Uterus (tissue), 3 donors: ENCODE measurements at regions not wholly inside any gene's neighbourhood (a gene's known extent, or its start where the extent isn't known, plus 50 kb on each side); places are given as distances from the start of the nearest gene placed in this dataset.

Experiments
- DNase-seq, 2 donors: peaks; one replicate each; pipeline ENCODE4 v3.0.0-alpha.2; 2019 to 2020
- H3K27ac ChIP-seq, 2 donors: fragments of 200-600 bp; sonication (generic); 1 replicate in 1 of 2; 2 replicates in 1 of 2; pipeline ENCODE4 v1.5.1; 2016 to 2018
- H3K27me3 ChIP-seq, 2 donors: fragments of 200-600 bp; sonication (generic); one replicate each; pipeline ENCODE4 v1.5.1; 2018 to 2019; ENCODE audit warnings: control low read depth in 1 of 2
- H3K36me3 ChIP-seq, 2 donors: fragments of 200-600 bp; sonication (generic); one replicate each; pipeline ENCODE4 v1.5.1; 2019; ENCODE audit warnings: control low read depth in 1 of 2
- H3K4me1 ChIP-seq, 2 donors: fragments of 200-600 bp; sonication (generic); one replicate each; pipeline ENCODE4 v1.5.1; 2018 to 2019; ENCODE audit warnings: control low read depth in 1 of 2
- H3K4me3 ChIP-seq, 2 donors: fragments of 200-600 bp; sonication (generic); 1 replicate in 1 of 2; 2 replicates in 1 of 2; pipeline ENCODE4 v1.5.1; 2018 to 2019; ENCODE audit warnings: mild to moderate bottlenecking in 1 of 2
- H3K9me3 ChIP-seq, 2 donors: fragments of 200-600 bp; sonication (generic); one replicate each; pipeline ENCODE4 v1.5.1; 2019; ENCODE audit warnings: control low read depth in 1 of 2
- POLR2A ChIP-seq, 2 donors: fragments of 450-650 bp; IDR thresholded peaks; one replicate each; pipeline ENCODE4 v1.6.1; 2016; ENCODE audit warnings: antibody characterized with exemption in 2 of 2, mild to moderate bottlenecking in 1 of 2, moderate library complexity in 1 of 2
- intact Hi-C: fragments of 100-400 bp; cut with DNase I; formaldehyde crosslinking; loops from one replicate; pipeline ENCODE4 v1.15.1; 2023; ENCODE audit warnings: low total_unique reads
- TF ChIP-seq, protein P1 (sequence below), 4 experiments: fragments of 200-600 bp in 2 of 4; fragments of 450-650 bp in 2 of 4; sonication (generic) in 2 of 4; IDR thresholded peaks; one replicate each; pipeline ENCODE4 v1.5.1; 2016 to 2019; ENCODE audit warnings: antibody characterized with exemption in 4 of 4, mild to moderate bottlenecking in 2 of 4, moderate library complexity in 1 of 4
- donor health status: DM: yes; HTN: yes; CAD: no.

DNA sequence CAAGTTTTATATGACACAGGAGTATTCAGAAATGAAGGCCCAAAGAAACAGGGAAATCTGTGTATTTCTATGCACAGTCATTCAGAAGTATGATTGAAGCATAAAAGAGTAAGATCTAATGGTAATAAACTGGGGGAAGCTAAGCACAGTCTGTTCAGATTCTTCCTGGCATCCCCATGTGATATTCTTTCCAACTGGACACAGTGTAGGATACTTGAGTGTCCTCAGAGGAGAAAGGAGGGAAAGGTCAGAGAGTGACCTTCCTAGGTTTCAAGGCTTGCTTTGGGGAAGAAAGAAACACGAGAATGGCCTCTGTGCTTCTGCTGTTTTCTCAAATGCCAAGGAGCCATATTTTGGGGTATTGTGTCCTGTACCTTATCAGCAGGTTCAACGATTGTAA lies 1798.4 kb upstream of the WWC1 start:
- Histone ChIP-seq H3K27ac (no peak overlapping the region), H3K36me3 (no peaks in the 10 kb centered on the region), H3K27me3 (no peaks in the 10 kb centered on the region), H3K9me3 (no peaks in the 10 kb centered on the region), H3K4me3 (no peak overlapping the region), H3K4me1 (no peaks in the 10 kb centered on the region)
- intact Hi-C loops = no loop called here
- no peak for DNase-seq
- TF ChIP-seq POLR2A (IDR thresholded peaks at IDR 0.05) = no peak
- TF ChIP-seq, protein P1, sequence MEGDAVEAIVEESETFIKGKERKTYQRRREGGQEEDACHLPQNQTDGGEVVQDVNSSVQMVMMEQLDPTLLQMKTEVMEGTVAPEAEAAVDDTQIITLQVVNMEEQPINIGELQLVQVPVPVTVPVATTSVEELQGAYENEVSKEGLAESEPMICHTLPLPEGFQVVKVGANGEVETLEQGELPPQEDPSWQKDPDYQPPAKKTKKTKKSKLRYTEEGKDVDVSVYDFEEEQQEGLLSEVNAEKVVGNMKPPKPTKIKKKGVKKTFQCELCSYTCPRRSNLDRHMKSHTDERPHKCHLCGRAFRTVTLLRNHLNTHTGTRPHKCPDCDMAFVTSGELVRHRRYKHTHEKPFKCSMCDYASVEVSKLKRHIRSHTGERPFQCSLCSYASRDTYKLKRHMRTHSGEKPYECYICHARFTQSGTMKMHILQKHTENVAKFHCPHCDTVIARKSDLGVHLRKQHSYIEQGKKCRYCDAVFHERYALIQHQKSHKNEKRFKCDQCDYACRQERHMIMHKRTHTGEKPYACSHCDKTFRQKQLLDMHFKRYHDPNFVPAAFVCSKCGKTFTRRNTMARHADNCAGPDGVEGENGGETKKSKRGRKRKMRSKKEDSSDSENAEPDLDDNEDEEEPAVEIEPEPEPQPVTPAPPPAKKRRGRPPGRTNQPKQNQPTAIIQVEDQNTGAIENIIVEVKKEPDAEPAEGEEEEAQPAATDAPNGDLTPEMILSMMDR (IDR thresholded peaks at IDR 0.05) = no peak

DNA sequence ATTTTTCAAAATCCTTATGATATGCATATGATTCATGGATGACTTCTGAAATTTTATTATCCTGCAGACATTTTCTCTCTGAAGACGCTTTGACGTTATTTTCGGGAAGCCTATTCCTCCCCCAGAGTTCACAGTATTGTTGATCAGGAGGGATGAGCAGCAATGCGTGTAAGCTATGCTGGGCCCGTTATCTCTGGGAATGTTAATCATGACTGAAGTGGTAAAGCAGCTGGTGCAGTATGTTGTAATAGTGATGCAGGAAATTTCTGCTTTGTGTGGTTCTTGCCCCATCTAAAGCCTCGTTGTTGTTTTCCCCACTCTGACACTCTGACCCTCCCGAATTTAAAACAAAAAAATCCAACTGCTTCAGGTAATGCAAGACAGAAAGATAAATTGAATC lies 1797.8 kb upstream of the WWC1 start:
- no peaks in the 10 kb centered on the region for H3K4me1 ChIP-seq
- H3K36me3 ChIP-seq = no peaks in the 10 kb centered on the region
- no peak for TF ChIP-seq POLR2A (IDR thresholded peaks at IDR 0.05)
- TF ChIP-seq, protein P1 (IDR thresholded peaks at IDR 0.05) = no peak
- no peak for DNase-seq
- H3K4me3 ChIP-seq = no peak overlapping the region
- intact Hi-C loops = no loop called here
- no peaks in the 10 kb centered on the region for H3K9me3 ChIP-seq
- no peaks in the 10 kb centered on the region for H3K27me3 ChIP-seq
- H3K27ac ChIP-seq = no peak overlapping the region

DNA sequence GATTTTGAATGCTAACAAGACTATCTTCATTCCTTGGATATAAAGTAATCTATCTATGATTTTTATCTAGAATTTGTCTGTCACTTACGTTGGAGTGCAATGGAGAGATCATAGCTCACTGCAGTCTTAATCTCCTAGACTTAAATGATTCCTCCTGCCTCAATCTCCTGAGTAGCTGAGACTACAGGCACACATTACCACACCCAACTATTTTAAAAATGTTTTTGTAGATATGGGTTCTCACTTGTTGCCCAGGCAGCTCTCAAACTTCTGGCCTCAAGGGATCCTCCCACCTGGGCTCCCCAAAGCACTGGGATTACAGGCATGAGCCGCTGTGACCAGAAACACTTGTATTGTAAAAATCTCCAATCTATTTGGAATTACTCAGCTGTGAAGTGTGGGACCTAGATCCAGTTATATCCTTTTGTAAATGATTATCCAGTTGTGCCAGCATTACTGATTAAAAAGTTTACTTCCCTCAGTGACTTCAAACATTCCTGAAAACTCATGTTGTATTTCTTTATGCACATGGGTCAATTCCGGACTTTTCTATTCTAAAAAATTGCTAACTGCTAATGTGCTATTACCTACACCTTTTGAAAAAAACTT lies 1793.8 kb upstream of the WWC1 start:
- no peak overlapping the region for H3K27ac ChIP-seq
- no peak for DNase-seq
- no peaks in the 10 kb centered on the region for H3K9me3 ChIP-seq
- no peaks in the 10 kb centered on the region for H3K27me3 ChIP-seq
- H3K36me3 ChIP-seq = no peaks in the 10 kb centered on the region
- H3K4me1 ChIP-seq = no peaks in the 10 kb centered on the region
- intact Hi-C loops = no loop called here
- TF ChIP-seq, protein P1 (IDR thresholded peaks at IDR 0.05) = no peak
- no peak for TF ChIP-seq POLR2A (IDR thresholded peaks at IDR 0.05)
- no peak overlapping the region for H3K4me3 ChIP-seq

DNA sequence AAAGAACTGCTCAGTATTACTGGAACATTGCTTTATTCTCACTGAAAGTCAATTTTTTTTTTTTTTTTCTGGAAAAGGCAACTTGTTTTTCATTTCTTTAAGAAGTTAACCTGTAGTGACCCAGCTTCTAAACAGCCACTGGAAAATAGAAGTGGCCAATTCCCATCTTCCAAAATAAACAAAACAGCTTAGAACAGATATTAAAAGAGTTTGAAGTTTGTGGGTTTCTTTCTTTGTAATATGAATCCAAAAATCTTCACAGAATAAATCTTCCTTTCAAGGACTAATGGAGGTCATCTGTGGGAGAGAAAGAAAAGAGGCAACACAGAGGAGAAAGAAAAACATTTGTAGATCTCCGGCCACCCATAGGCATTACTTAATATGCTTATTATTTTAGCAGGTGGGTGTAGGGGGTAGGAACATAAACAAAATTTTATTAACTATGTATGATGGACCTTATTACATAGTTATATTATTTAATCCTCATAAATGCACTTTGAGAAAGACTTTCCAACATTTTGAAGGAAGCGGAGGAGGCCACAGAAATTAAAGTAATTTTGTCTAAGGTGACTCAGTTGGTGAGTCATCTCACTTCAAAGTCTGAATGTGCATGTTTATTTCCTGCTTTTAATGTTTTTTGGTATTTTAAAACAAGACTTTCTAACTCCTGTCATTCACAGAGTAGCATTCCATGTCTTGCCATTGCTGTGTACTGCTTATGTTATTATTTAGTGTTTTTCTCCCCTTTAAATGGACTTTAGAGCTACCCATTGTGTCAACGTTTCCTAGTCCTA lies 1791.8 kb upstream of the WWC1 start:
- TF ChIP-seq, protein P1 (IDR thresholded peaks at IDR 0.05) = no peak
- no peak for TF ChIP-seq POLR2A (IDR thresholded peaks at IDR 0.05)
- no peaks in the 10 kb centered on the region for H3K9me3 ChIP-seq
- H3K27me3 ChIP-seq = no peaks in the 10 kb centered on the region
- no peak overlapping the region for H3K4me3 ChIP-seq
- DNase-seq = no peak
- intact Hi-C loops = no loop called here
- H3K27ac ChIP-seq = no peak overlapping the region
- H3K36me3 ChIP-seq = no peaks in the 10 kb centered on the region
- H3K4me1 ChIP-seq = no peaks in the 10 kb centered on the region

DNA sequence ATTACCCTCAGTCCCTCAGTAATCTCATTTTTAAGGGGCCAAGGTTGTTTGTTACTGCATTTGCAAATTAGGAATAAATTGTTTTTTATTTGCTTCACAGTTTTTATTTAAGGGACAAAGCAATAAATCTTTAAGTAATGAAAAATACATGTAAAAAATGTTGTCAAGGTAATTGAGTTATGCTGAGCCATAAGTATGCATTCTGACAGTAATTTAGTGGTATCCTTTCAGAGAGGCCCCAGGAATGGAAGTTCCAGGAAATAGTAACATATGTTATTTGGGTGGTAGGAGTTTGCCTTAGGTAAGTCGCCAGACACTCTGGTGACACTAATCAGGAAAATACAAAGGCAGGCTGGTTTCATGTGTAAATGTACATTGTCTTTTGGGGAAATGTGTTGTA lies 1787.9 kb upstream of the WWC1 start:
- DNase-seq = no peak
- Histone ChIP-seq H3K9me3 (no peaks in the 10 kb centered on the region), H3K4me3 (no peak overlapping the region), H3K27me3 (no peaks in the 10 kb centered on the region), H3K27ac (no peak overlapping the region), H3K36me3 (no peaks in the 10 kb centered on the region), H3K4me1 (no peaks in the 10 kb centered on the region)
- intact Hi-C loops = no loop called here
- TF ChIP-seq, protein P1 (IDR thresholded peaks at IDR 0.05) = no peak
- TF ChIP-seq POLR2A (IDR thresholded peaks at IDR 0.05) = no peak
